Psoas muscle (tissue), 7 donors: ENCODE measurements at regions not wholly inside any gene's neighbourhood (a gene's known extent, or its start where the extent isn't known, plus 50 kb on each side); places are given as distances from the start of the nearest gene placed in this dataset.

Experiments
- ATAC-seq, 4 donors: fragments of 200-7000 bp; cut with Tn5 transposase; one replicate each; pipeline ENCODE4 v1.9.1; 2020; ENCODE audit warnings: moderate library complexity in 3 of 4, mild to moderate bottlenecking in 2 of 4
- DNase-seq, 2 donors: peaks; one replicate each; pipeline ENCODE4 v3.0.0-alpha.2; 2020
- H3K27ac ChIP-seq: fragments of 200-600 bp; one replicate; pipeline ENCODE4 v1.8.0; 2022
- H3K27me3 ChIP-seq, 3 donors: fragments of 200-600 bp in 1 of 3; one replicate each; pipeline versions ENCODE4 v1.6.1 to v1.8.0; 2013 to 2022; ENCODE audit warnings: low read length in 2 of 3, mild to moderate bottlenecking in 2 of 3, moderate library complexity in 1 of 3; ENCODE audit not compliant: insufficient read depth in 3 of 3
- H3K36me3 ChIP-seq, 2 donors: fragments of 200-600 bp in 1 of 2; one replicate each; pipeline versions ENCODE4 v1.6.1 to v1.8.0; 2013 to 2022; ENCODE audit warnings: low read depth in 1 of 2, mild to moderate bottlenecking in 1 of 2, moderate library complexity in 1 of 2; ENCODE audit not compliant: insufficient read depth in 1 of 2
- H3K4me1 ChIP-seq: fragments of 200-600 bp; one replicate; pipeline ENCODE4 v1.8.0; 2022
- H3K4me3 ChIP-seq: fragments of 200-600 bp; one replicate; pipeline ENCODE4 v1.8.0; 2022; ENCODE audit warnings: mild to moderate bottlenecking
- H3K9me3 ChIP-seq: fragments of 200-600 bp; one replicate; pipeline ENCODE4 v1.8.0; 2022
- WGBS, 3 donors: extraction: QIAGEN DNeasy Blood & Tissue Kit; methylation state at CpG; one replicate each; pipeline versions ENCODE4 v1.1.6 to v1.1.7; 2013; 5-methylcytosine and 5-hydroxymethylcytosine counted together
- intact Hi-C, 2 donors: fragments of 100-400 bp; cut with DNase I; formaldehyde crosslinking; loops; one replicate each; pipeline versions ENCODE4 v1.11.0 to v1.14.2; 2022
- TF ChIP-seq, protein P1 (sequence below): fragments of 200-600 bp; IDR thresholded peaks from one replicate; pipeline ENCODE4 v1.8.0; 2022; ENCODE audit warnings: antibody characterized with exemption
- donor health status: healthy with polysubstance abuse.
- donor health status: DM: no; HTN: no; CAD: no; lungs with moderate emphysema.
- donor health status: Bipolar disorder and iron deficiency.
- donor health status: healthy.
- donor health status: DM: yes; HTN: yes; CAD: no.
- donor health status: DM: no; HTN: no; CAD: no.
- donor health status: DM: yes; HTN: yes; CAD: no.

DNA sequence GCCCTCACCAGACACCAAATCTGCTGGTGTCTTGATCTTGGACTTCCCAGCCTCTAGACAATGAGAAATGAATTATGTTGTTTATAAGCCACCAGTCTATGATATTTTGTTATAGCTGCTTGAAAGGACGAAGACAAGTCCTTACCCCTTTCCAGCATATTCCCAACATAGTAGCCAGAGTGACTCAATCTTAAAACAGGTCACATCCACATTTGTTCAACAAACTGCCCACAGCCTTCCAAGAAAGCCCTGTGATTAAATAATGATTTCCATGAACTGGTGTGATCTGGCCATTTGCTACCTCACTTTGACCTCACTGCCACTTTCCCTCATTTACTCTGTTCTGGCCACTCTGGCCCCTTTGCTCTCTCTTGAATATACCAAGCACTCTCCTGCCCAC is 193.7 kb upstream of the CFAP20DC start:
- Histone ChIP-seq H3K9me3 (no peaks in the 10 kb centered on the region), H3K4me3 (no peak overlapping the region), H3K27ac (no peak overlapping the region), H3K4me1 (no peaks in the 10 kb centered on the region), H3K27me3 (no peaks in the 10 kb centered on the region), H3K36me3 (no peaks in the 10 kb centered on the region)
- WGBS, 3 donors, result 85 to 96% (median 96%) methylated on average over 1 of the region's 1 CpG
- ATAC-seq (no peak), DNase-seq (no peak)
- intact Hi-C loops, result no loop called here
- TF ChIP-seq, protein P1, sequence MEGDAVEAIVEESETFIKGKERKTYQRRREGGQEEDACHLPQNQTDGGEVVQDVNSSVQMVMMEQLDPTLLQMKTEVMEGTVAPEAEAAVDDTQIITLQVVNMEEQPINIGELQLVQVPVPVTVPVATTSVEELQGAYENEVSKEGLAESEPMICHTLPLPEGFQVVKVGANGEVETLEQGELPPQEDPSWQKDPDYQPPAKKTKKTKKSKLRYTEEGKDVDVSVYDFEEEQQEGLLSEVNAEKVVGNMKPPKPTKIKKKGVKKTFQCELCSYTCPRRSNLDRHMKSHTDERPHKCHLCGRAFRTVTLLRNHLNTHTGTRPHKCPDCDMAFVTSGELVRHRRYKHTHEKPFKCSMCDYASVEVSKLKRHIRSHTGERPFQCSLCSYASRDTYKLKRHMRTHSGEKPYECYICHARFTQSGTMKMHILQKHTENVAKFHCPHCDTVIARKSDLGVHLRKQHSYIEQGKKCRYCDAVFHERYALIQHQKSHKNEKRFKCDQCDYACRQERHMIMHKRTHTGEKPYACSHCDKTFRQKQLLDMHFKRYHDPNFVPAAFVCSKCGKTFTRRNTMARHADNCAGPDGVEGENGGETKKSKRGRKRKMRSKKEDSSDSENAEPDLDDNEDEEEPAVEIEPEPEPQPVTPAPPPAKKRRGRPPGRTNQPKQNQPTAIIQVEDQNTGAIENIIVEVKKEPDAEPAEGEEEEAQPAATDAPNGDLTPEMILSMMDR, result no peak

DNA sequence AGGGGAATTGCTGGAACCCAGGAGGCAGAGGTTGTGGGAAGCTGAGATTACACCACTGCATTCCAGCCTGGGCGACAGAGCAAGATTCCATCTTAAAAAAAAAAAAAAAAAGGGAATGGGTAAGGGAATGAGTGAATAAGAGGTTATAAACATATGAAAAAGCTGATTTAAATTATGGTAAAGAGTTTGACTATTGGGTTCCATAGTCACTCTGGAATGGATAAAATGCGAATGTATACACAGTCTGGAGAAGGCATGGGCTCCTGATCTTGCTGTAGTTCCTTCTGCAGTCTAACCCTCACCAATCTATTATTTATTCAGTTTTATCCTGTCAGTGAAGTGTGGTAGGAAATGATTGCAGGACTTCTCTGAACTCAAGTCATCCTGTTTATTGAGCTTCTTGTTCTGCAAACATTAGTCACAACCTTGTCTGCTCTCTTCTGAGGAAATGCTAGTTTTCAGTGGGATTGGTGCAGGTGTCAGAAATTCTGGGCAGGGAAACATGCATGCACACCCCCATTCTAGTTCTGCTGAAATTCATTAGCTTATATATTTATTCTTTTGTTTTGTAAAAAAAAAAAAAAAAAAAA is 190.9 kb upstream of the CFAP20DC start:
- Histone ChIP-seq H3K36me3 (no peaks in the 10 kb centered on the region), H3K4me3 (no peak overlapping the region), H3K4me1 (no peaks in the 10 kb centered on the region), H3K27ac (no peak overlapping the region), H3K27me3 (no peaks in the 10 kb centered on the region), H3K9me3 (no peaks in the 10 kb centered on the region)
- DNase-seq (no peak), ATAC-seq (no peak)
- WGBS, 3 donors, result 83 to 100% (median 89%) methylated on average over 2 of the region's 2 CpGs
- intact Hi-C loops, result no loop called here
- TF ChIP-seq, protein P1, result no peak

DNA sequence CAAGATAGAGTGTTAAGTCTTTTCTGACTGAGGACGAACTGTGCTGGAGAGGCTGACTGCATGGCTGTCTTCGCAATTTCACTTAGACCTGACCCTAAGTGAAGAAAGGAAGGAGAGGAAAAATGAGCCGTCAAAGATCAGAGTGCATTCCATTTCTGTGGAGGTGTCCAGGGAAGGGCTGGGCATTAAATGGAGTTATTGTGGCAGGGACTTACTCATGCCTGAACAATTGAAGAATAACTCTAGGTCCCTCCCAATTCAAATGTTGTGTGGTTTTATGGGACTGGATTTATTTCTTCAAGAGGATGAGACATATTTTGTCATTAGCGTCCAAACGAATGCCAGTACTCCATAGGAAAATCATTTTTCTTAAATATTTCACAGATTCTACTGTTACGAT is 187.3 kb upstream of the CFAP20DC start:
- ATAC-seq (no peak), DNase-seq (no peak)
- H3K36me3 ChIP-seq, result no peaks in the 10 kb centered on the region
- H3K27me3 ChIP-seq, result no peaks in the 10 kb centered on the region
- H3K9me3 ChIP-seq, result no peaks in the 10 kb centered on the region
- no peak overlapping the region for H3K4me3 ChIP-seq
- intact Hi-C loops, result no loop called here
- H3K27ac ChIP-seq, result no peak overlapping the region
- WGBS, 3 donors, result 90 to 92% (median 91%) methylated on average over 6 of the region's 6 CpGs
- H3K4me1 ChIP-seq, result no peaks in the 10 kb centered on the region
- TF ChIP-seq, protein P1, result no peak

DNA sequence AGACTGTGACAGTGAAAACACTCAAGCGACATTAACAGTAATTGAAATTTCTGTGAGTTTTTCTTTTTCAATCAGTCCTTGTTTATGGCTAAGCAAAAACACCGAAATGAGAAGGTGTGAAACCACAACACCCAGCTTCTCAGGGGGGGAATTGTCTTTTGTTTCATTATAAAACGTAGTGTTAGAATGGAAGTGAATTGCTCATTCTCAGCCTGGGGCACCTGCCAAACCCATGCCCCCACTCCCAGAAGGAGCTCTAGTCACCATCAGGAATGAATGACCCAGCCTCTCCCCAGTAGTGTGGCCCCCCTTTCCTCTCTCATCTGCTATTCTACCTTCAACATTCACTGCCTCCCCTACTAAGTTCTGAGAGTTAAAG is 185.8 kb upstream of the CFAP20DC start:
- no peaks in the 10 kb centered on the region for H3K9me3 ChIP-seq
- H3K27ac ChIP-seq, result no peak overlapping the region
- no peak for ATAC-seq
- H3K4me3 ChIP-seq, result no peak overlapping the region
- WGBS, 3 donors, result 41 to 47% (median 44%) methylated on average over 3 of the region's 3 CpGs
- intact Hi-C loops, result no loop called here
- H3K36me3 ChIP-seq, result no peaks in the 10 kb centered on the region
- H3K27me3 ChIP-seq, result no peaks in the 10 kb centered on the region
- H3K4me1 ChIP-seq, result no peaks in the 10 kb centered on the region
- TF ChIP-seq, protein P1, result no peak
- no peak for DNase-seq
